ENCODE measurements at regions not wholly inside any gene's neighbourhood (a gene's known extent, or its start where the extent isn't known, plus 50 kb on each side); places are given as distances from the start of the nearest gene placed in this dataset.

GRCh38 chr16:86201746-86202145 is 302.8 kb downstream of the IRF8 start:
- no peaks in the 10 kb centered on the region for H3K36me3 ChIP-seq
- no peak for DNase-seq
- peaks cover 38% of the 10 kb centered on the region for H3K27me3 ChIP-seq (ENCODE audit: low read depth)
- TF ChIP-seq CTCF (IDR thresholded peaks at IDR 0.05): no peak
- H3K9me3 ChIP-seq: no peaks in the 10 kb centered on the region
- no peaks in the 10 kb centered on the region for H3K4me1 ChIP-seq
- intact Hi-C loops (cut with DNase I): no loop called here
- no peak overlapping the region for H3K4me3 ChIP-seq
- no peak for ATAC-seq
- no peak overlapping the region for H3K27ac ChIP-seq

- Histone ChIP-seq H3K27ac (no peak overlapping the region), H3K36me3 (no peaks in the 10 kb centered on the region), H3K27me3 (ENCODE audit: low read depth) (peaks cover 33% of the 10 kb centered on the region), H3K9me3 (no peaks in the 10 kb centered on the region), H3K4me3 (no peak overlapping the region), H3K4me1 (no peaks in the 10 kb centered on the region)
- intact Hi-C loops (cut with DNase I): no loop called here
- TF ChIP-seq CTCF (IDR thresholded peaks at IDR 0.05): no peak
- DNase-seq (no peak), ATAC-seq (no peak)
These were observed 303.3 kb downstream of the IRF8 start for GRCh38 chr16:86202267-86202666.

GRCh38 chr16:86202760-86203426 is 303.9 kb downstream of the IRF8 start:
- no peaks in the 10 kb centered on the region for H3K9me3 ChIP-seq
- no peaks in the 10 kb centered on the region for H3K36me3 ChIP-seq
- intact Hi-C loops (cut with DNase I): no loop called here
- ATAC-seq (no peak), DNase-seq (no peak)
- peaks cover 30% of the 10 kb centered on the region for H3K27me3 ChIP-seq (ENCODE audit: low read depth)
- no peak overlapping the region for H3K27ac ChIP-seq
- TF ChIP-seq CTCF (IDR thresholded peaks at IDR 0.05): no peak
- no peaks in the 10 kb centered on the region for H3K4me1 ChIP-seq
- H3K4me3 ChIP-seq: no peak overlapping the region

GRCh38 chr16:86203557-86204275 is 304.8 kb downstream of the IRF8 start:
- H3K36me3 ChIP-seq: no peaks in the 10 kb centered on the region
- intact Hi-C loops (cut with DNase I): no loop called here
- H3K4me3 ChIP-seq: no peak overlapping the region
- no peaks in the 10 kb centered on the region for H3K4me1 ChIP-seq
- ATAC-seq (no peak), DNase-seq (no peak)
- TF ChIP-seq CTCF (IDR thresholded peaks at IDR 0.05): no peak
- peaks cover 24% of the 10 kb centered on the region for H3K27me3 ChIP-seq (ENCODE audit: low read depth)
- no peaks in the 10 kb centered on the region for H3K9me3 ChIP-seq
- H3K27ac ChIP-seq: no peak overlapping the region

- H3K4me1 ChIP-seq: no peaks in the 10 kb centered on the region
- no peaks in the 10 kb centered on the region for H3K9me3 ChIP-seq
- H3K27me3 ChIP-seq (ENCODE audit: low read depth): peaks cover 5% of the 10 kb centered on the region
- no peak overlapping the region for H3K4me3 ChIP-seq
- DNase-seq (no peak), ATAC-seq (no peak)
- intact Hi-C loops (cut with DNase I): no loop called here
- H3K36me3 ChIP-seq: no peaks in the 10 kb centered on the region
- no peak overlapping the region for H3K27ac ChIP-seq
- TF ChIP-seq CTCF (IDR thresholded peaks at IDR 0.05): no peak
These were observed 304.6 kb upstream of the FOXF1 start for GRCh38 chr16:86205521-86206245.
